Trophoblast cell (in vitro differentiated cells and primary cell): ENCODE measurements at regions not wholly inside any gene's neighbourhood (a gene's known extent, or its start where the extent isn't known, plus 50 kb on each side); places are given as distances from the start of the nearest gene placed in this dataset.

Experiments
- DNase-seq, 2 donors: peaks; one replicate each; pipeline ENCODE4 v3.0.0-alpha.2; 2016
- H2AFZ ChIP-seq: 2 replicates; pipeline ENCODE4 v1.6.1; 2013; ENCODE audit warnings: low read length, moderate library complexity, mild to moderate bottlenecking; ENCODE audit not compliant: insufficient read depth, poor library complexity
- H2AK5ac ChIP-seq: 2 replicates; pipeline ENCODE4 v1.6.1; 2013; ENCODE audit warnings: mild to moderate bottlenecking, low read length
- H2BK120ac ChIP-seq: 2 replicates; pipeline ENCODE4 v1.6.1; 2013; ENCODE audit warnings: low read length, mild to moderate bottlenecking, moderate library complexity; ENCODE audit not compliant: insufficient read depth, poor library complexity
- H2BK12ac ChIP-seq: 2 replicates; pipeline ENCODE4 v1.6.1; 2013; ENCODE audit warnings: mild to moderate bottlenecking, low read length, moderate library complexity
- H2BK5ac ChIP-seq: 2 replicates; pipeline ENCODE4 v1.6.1; 2013; ENCODE audit warnings: low read length, low read depth, moderate library complexity, mild to moderate bottlenecking; ENCODE audit not compliant: poor library complexity
- H3K14ac ChIP-seq: 2 replicates; pipeline ENCODE4 v1.6.1; 2013; ENCODE audit warnings: mild to moderate bottlenecking, low read length
- H3K18ac ChIP-seq: 2 replicates; pipeline ENCODE4 v1.6.1; 2013; ENCODE audit warnings: mild to moderate bottlenecking, low read length
- H3K23ac ChIP-seq: 2 replicates; pipeline ENCODE4 v1.6.1; 2013; ENCODE audit warnings: low read length
- H3K27ac ChIP-seq: 2 replicates; pipeline ENCODE4 v1.5.1; 2013; ENCODE audit warnings: low read depth, mild to moderate bottlenecking, inconsistent platforms, low read length, moderate library complexity
- H3K27me3 ChIP-seq: 2 replicates; pipeline ENCODE4 v1.6.1; 2013; ENCODE audit warnings: inconsistent platforms, mild to moderate bottlenecking, low read length, moderate library complexity; ENCODE audit not compliant: insufficient read depth
- H3K36me3 ChIP-seq, 2 experiments: 1 replicate in 1 of 2; 2 replicates in 1 of 2; pipeline ENCODE4 v1.6.1; 2013; ENCODE audit warnings: low read length in 2 of 2, mild to moderate bottlenecking in 2 of 2, moderate library complexity in 1 of 2; ENCODE audit not compliant: insufficient read depth in 2 of 2, control insufficient read depth in 1 of 2
- H3K4ac ChIP-seq: 2 replicates; pipeline ENCODE4 v1.6.1; 2013; ENCODE audit warnings: low read depth, mild to moderate bottlenecking, low read length, moderate library complexity
- H3K4me1 ChIP-seq, 2 experiments: 1 replicate in 1 of 2; 2 replicates in 1 of 2; pipeline ENCODE4 v1.6.1; 2013; ENCODE audit warnings: low read length in 2 of 2, mild to moderate bottlenecking in 2 of 2, moderate library complexity in 1 of 2; ENCODE audit not compliant: insufficient read depth in 2 of 2, control insufficient read depth in 1 of 2
- H3K4me2 ChIP-seq: 2 replicates; pipeline ENCODE4 v1.6.1; 2013; ENCODE audit warnings: inconsistent platforms, mild to moderate bottlenecking, low read length, moderate library complexity
- H3K4me3 ChIP-seq: 2 replicates; pipeline ENCODE4 v1.5.1; 2013; ENCODE audit warnings: mild to moderate bottlenecking, low read depth, low read length, inconsistent platforms
- H3K79me1 ChIP-seq: one replicate; pipeline ENCODE4 v1.6.1; 2013; ENCODE audit warnings: low read length
- H3K79me2 ChIP-seq: 2 replicates; pipeline ENCODE4 v1.6.1; 2013; ENCODE audit warnings: low read length, mild to moderate bottlenecking; ENCODE audit not compliant: control insufficient read depth, insufficient read depth, poor library complexity
- H3K9ac ChIP-seq: 2 replicates; pipeline ENCODE4 v1.6.1; 2013; ENCODE audit warnings: mild to moderate bottlenecking, low read length
- H3K9me3 ChIP-seq: 2 replicates; pipeline ENCODE4 v1.6.1; 2013; ENCODE audit warnings: low read depth, mild to moderate bottlenecking, control low read depth, inconsistent platforms, low read length; ENCODE audit not compliant: insufficient read depth
- H4K12ac ChIP-seq: 2 replicates; pipeline ENCODE4 v1.6.1; 2013; ENCODE audit warnings: low read depth, mild to moderate bottlenecking, low read length, moderate library complexity
- H4K8ac ChIP-seq: 2 replicates; pipeline ENCODE4 v1.6.1; 2013; ENCODE audit warnings: low read depth, mild to moderate bottlenecking, low read length, moderate library complexity
- H4K91ac ChIP-seq: one replicate; pipeline ENCODE4 v1.6.1; 2013; ENCODE audit warnings: low read depth, mild to moderate bottlenecking, low read length, moderate library complexity
- WGBS: extraction: QIAGEN DNeasy Blood & Tissue Kit; methylation state at CpG from one replicate; pipeline ENCODE4 v1.1.7; 2013; ENCODE audit warnings: missing lambda C conversion rate; ENCODE audit not compliant: insufficient read length, insufficient coverage; ENCODE audit errors: extremely low coverage; 5-methylcytosine and 5-hydroxymethylcytosine counted together

DNA sequence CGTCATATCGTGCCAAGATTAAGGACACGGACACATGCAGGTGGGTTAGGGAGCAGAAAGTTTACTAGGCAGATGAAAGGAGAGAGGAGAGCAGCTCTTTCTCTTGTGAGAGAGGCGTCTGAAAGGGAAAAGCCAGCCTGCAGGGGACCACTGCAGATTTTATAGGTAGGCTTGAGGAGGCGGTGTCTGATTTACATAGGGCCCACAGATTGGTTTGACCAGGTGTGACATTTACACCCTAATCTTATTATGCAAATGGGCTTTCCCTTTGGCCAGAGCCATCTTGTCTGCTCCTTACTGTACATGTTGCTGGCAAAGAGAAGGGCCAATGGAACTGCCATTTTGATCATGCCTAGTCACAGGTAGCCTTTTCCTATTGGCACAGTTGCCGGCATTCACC, 137.2 kb upstream of the TAF11L2 start:
- H2AK5ac ChIP-seq = no peak overlapping the region
- H3K79me2 ChIP-seq = no peaks in the 10 kb centered on the region
- no peak overlapping the region for H2AFZ ChIP-seq
- H3K18ac ChIP-seq = no peak overlapping the region
- peaks cover 6 to 8% of the 10 kb centered on the region in 2 experiments for H3K4me1 ChIP-seq
- H2BK120ac ChIP-seq = peak overlapping the region; percentile 30
- DNase-seq = no peak
- H3K27me3 ChIP-seq = no peaks in the 10 kb centered on the region
- H3K79me1 ChIP-seq = peaks cover 5% of the 10 kb centered on the region
- no peak overlapping the region for H3K4me2 ChIP-seq
- H3K9me3 ChIP-seq = no peaks in the 10 kb centered on the region
- no peaks in the 10 kb centered on the region for H3K36me3 ChIP-seq
- H3K23ac ChIP-seq = no peak overlapping the region
- H4K8ac ChIP-seq = no peak overlapping the region
- H3K27ac ChIP-seq = no peak overlapping the region
- no peak overlapping the region for H2BK5ac ChIP-seq
- H3K4me3 ChIP-seq = no peak overlapping the region
- H3K4ac ChIP-seq = no peak overlapping the region
- H3K14ac ChIP-seq = no peak overlapping the region
- peak overlapping the region; percentile 55 for H4K91ac ChIP-seq
- H3K9ac ChIP-seq = no peak overlapping the region
- no peak overlapping the region for H2BK12ac ChIP-seq
- H4K12ac ChIP-seq = no peak overlapping the region
- WGBS = no CpG with 5 or more reads among the region's 6 CpGs

DNA sequence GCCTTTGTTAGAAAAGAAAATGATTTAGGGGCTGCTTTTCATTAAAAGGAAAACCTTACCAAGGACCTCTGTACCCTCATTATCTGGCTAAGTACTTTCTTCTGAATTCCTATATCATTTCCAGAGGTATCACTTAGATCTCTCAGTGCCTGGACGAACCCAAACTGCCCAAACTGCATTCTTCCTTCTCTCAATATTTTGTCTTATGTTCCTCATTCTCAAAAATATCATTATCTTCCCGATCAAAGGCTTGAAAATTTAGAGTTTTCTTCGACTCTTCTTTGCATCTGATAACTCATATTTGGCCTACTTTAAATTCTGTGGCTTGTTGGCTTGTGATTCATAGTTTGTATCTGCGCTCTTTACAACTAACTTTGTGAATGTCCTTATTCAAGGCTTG, 136.7 kb upstream of the TAF11L2 start:
- H3K4me3 ChIP-seq = no peak overlapping the region
- H3K79me1 ChIP-seq = peaks cover 5% of the 10 kb centered on the region
- no peak overlapping the region for H2BK12ac ChIP-seq
- no peak overlapping the region for H3K4me2 ChIP-seq
- H3K36me3 ChIP-seq = no peaks in the 10 kb centered on the region
- H2BK120ac ChIP-seq = peak overlapping the region; percentile 30
- no peak overlapping the region for H2AK5ac ChIP-seq
- no peak overlapping the region for H3K27ac ChIP-seq
- no peak overlapping the region for H3K18ac ChIP-seq
- peak; percentile 82 to 99 for DNase-seq
- H4K12ac ChIP-seq = no peak overlapping the region
- no peaks in the 10 kb centered on the region for H3K27me3 ChIP-seq
- H3K4me1 ChIP-seq = peaks cover 6 to 8% of the 10 kb centered on the region in 2 experiments
- no peaks in the 10 kb centered on the region for H3K79me2 ChIP-seq
- H4K8ac ChIP-seq = no peak overlapping the region
- WGBS = 100% methylated on average over 1 of the region's 4 CpGs
- no peaks in the 10 kb centered on the region for H3K9me3 ChIP-seq
- H3K23ac ChIP-seq = no peak overlapping the region
- H2BK5ac ChIP-seq = no peak overlapping the region
- no peak overlapping the region for H3K4ac ChIP-seq
- no peak overlapping the region for H3K9ac ChIP-seq
- H3K14ac ChIP-seq = no peak overlapping the region
- peak overlapping the region; percentile 55 for H4K91ac ChIP-seq
- no peak overlapping the region for H2AFZ ChIP-seq

DNA sequence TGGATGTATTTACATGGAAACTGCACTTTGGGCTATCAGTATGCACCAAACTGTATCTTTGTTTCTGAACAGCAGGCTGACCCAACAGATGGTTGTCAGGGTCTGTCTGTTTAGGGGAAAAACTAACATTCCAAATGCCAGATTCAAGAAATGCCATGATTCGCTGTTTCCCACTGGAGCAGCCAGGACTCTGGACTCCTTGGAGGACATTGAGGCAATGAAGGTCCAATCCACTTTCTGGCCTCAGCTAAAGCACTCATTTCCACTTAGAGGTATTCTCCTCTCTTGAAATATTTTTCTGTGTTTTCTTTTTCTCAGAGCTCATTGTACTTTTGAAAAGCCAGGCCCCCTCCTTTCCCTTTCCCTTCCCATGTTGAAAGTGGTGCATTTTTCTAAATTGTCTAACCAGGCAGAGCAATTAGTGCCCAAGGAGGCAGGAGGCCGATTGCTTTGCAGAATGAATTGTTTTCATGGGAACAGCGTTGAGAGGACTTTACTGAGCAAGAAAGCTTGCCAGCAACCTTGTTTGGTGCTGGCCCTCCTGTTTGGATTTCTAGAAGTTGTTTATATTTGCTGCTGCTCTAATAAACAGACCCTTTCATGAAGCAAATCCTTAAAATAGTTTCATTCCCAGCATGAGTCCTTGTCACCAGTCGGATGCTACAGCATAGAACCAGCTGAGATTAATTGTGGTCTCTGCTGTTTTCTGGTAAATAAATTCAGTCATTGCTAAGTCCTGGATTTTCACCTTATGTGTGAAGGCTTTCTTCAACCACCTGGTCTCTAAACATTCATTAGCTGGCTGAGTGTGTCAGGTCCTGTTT, 132.8 kb upstream of the TAF11L2 start:
- no peak overlapping the region for H3K14ac ChIP-seq
- no peak overlapping the region for H4K8ac ChIP-seq
- no peaks in the 10 kb centered on the region for H3K36me3 ChIP-seq
- H3K4ac ChIP-seq = no peak overlapping the region
- no peak overlapping the region for H4K91ac ChIP-seq
- no peak for DNase-seq
- H3K79me2 ChIP-seq = no peaks in the 10 kb centered on the region
- peaks cover 5% of the 10 kb centered on the region for H3K79me1 ChIP-seq
- H2BK120ac ChIP-seq = no peak overlapping the region
- H3K9me3 ChIP-seq = no peaks in the 10 kb centered on the region
- no peaks in the 10 kb centered on the region for H3K27me3 ChIP-seq
- no peak overlapping the region for H2AFZ ChIP-seq
- no peak overlapping the region for H3K4me3 ChIP-seq
- H3K9ac ChIP-seq = no peak overlapping the region
- H4K12ac ChIP-seq = no peak overlapping the region
- H2BK12ac ChIP-seq = no peak overlapping the region
- H3K27ac ChIP-seq = no peak overlapping the region
- H3K23ac ChIP-seq = no peak overlapping the region
- no peak overlapping the region for H3K4me2 ChIP-seq
- no peak overlapping the region for H2BK5ac ChIP-seq
- peaks cover 6% of the 10 kb centered on the region in 2 experiments for H3K4me1 ChIP-seq
- no peak overlapping the region for H3K18ac ChIP-seq
- no peak overlapping the region for H2AK5ac ChIP-seq
- no CpG with 5 or more reads among the region's 4 CpGs for WGBS

DNA sequence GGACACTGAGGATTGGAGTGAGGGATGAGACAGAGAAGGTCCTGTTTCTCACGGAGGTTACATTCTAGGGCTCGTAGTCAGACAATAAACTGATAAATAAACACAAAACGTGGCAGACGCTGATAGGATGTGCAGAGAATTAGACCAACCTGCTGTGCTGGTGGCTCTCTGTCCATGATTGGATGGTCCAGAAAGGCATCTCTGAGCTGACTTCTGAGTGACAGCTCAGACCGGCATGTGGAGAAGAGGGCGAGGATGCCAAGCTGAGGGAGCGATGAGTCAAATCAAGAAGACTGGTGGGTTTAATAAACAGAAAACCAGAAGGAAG, 132.3 kb upstream of the TAF11L2 start:
- Histone ChIP-seq H3K23ac (no peak overlapping the region), H3K9ac (no peak overlapping the region), H3K4me2 (no peak overlapping the region), H4K91ac (no peak overlapping the region), H3K36me3 (no peaks in the 10 kb centered on the region), H2BK120ac (no peak overlapping the region), H3K18ac (no peak overlapping the region), H3K27me3 (no peaks in the 10 kb centered on the region), H2BK5ac (no peak overlapping the region), H3K4ac (no peak overlapping the region), H4K12ac (no peak overlapping the region), H2BK12ac (no peak overlapping the region), H2AK5ac (no peak overlapping the region), H3K9me3 (no peaks in the 10 kb centered on the region), H3K4me3 (no peak overlapping the region), H2AFZ (no peak overlapping the region), H3K27ac (no peak overlapping the region), H4K8ac (no peak overlapping the region), H3K14ac (no peak overlapping the region), H3K79me2 (no peaks in the 10 kb centered on the region), H3K79me1 (peaks cover 5% of the 10 kb centered on the region), H3K4me1 (peaks cover 6 to 7% of the 10 kb centered on the region in 2 experiments)
- no peak for DNase-seq
- WGBS = no CpG with 5 or more reads among the region's 7 CpGs
